A549 (cell line): ENCODE measurements at regions not wholly inside any gene's neighbourhood (a gene's known extent, or its start where the extent isn't known, plus 50 kb on each side); places are given as distances from the start of the nearest gene placed in this dataset.

Source experiments
- BHLHE40 ChIP-seq: IDR thresholded peaks from 2 replicates; pipeline ENCODE4 v1.6.1; 2012; ENCODE audit warnings: low read depth, low read length, inconsistent platforms
- CTCF ChIP-seq: fragments of >200 bp; sonication (Bioruptor Twin); formaldehyde crosslinking; IDR thresholded peaks from 3 replicates; pipeline ENCODE4 v1.5.1; 2016
- FOSB ChIP-seq: fragments of 250-450 bp; sonication (Bioruptor Pico); IDR thresholded peaks from 2 replicates; pipeline ENCODE4 v1.5.0; 2020; ENCODE audit warnings: mild to moderate bottlenecking, moderate library complexity
- FOSL2 ChIP-seq, 2 experiments: fragments of 450-650 bp in 1 of 2; fragments of >200 bp in 1 of 2; sonication (Bioruptor Twin) in 1 of 2; formaldehyde crosslinking; IDR thresholded peaks; 2 replicates each; pipeline versions ENCODE4 v1.5.0 to v1.6.1; 2016 to 2020; ENCODE audit warnings: mild to moderate bottlenecking in 1 of 2, moderate library complexity in 1 of 2
- MAX ChIP-seq: IDR thresholded peaks from 2 replicates; pipeline ENCODE4 v1.6.1; 2012
- RNF2 ChIP-seq: fragments of 200-600 bp; sonication (generic); IDR thresholded peaks from 2 replicates; pipeline ENCODE4 v1.6.1; 2016; ENCODE audit warnings: low read depth, mild to moderate bottlenecking, antibody characterized with exemption, moderate library complexity, borderline replicate concordance
- USF2 ChIP-seq: fragments of 450-650 bp; IDR thresholded peaks from 2 replicates; pipeline ENCODE4 v1.6.1; 2014; ENCODE audit warnings: antibody characterized with exemption

- no peak for TF ChIP-seq CTCF
- TF ChIP-seq FOSL2 (IDR thresholded peaks at IDR 0.05) = no peak
- TF ChIP-seq FOSL2 (CRISPR knock-in tag; IDR thresholded peaks at IDR 0.05) = no peak
- no peak for TF ChIP-seq FOSB
- TF ChIP-seq MAX = no peak
- TF ChIP-seq BHLHE40 = no peak
- no peak for TF ChIP-seq USF2
- TF ChIP-seq RNF2 = no peak
Measured at GRCh38 chr14:71508901-71509300, 423.3 kb upstream of the RGS6 start.
